ENCODE measurements at regions not wholly inside any gene's neighbourhood (a gene's known extent, or its start where the extent isn't known, plus 50 kb on each side); places are given as distances from the start of the nearest gene placed in this dataset.
"Not testable (repeated sequence)": the region's sequence is repeated elsewhere in the genome, so short reads cannot be mapped to it uniquely, and the experiment has no call there.

- Mint-ChIP-seq H3K4me1 (no peaks in the 10 kb centered on the region), H3K27me3 (no peaks in the 10 kb centered on the region), H3K9me3 (no peaks in the 10 kb centered on the region), H3K27ac (no peak overlapping the region), H3K4me3 (no peak overlapping the region), H3K36me3 (ENCODE audit: low read depth) (no peaks in the 10 kb centered on the region)
- ChIA-PET POLR2A (no interaction called here), CTCF (no interaction called here)
- DNase-seq = no peak
These were observed 179.4 kb upstream of the IGFBP3 start for GRCh38 chr7:46100521-46100920.

GRCh38 chr7:46099076-46099475, 178.0 kb upstream of the IGFBP3 start:
- H3K4me1 Mint-ChIP-seq = no peaks in the 10 kb centered on the region
- POLR2A ChIA-PET = no interaction called here
- CTCF ChIA-PET = no interaction called here
- no peak overlapping the region for H3K4me3 Mint-ChIP-seq
- H3K27ac Mint-ChIP-seq = no peak overlapping the region
- H3K27me3 Mint-ChIP-seq = no peaks in the 10 kb centered on the region
- DNase-seq = no peak
- no peaks in the 10 kb centered on the region for H3K9me3 Mint-ChIP-seq
- H3K36me3 Mint-ChIP-seq (ENCODE audit: low read depth) = no peaks in the 10 kb centered on the region

- Mint-ChIP-seq H3K4me3 (no peak overlapping the region), H3K9me3 (peaks cover 6% of the 10 kb centered on the region), H3K36me3 (ENCODE audit: low read depth) (no peaks in the 10 kb centered on the region), H3K27ac (no peak overlapping the region), H3K4me1 (no peaks in the 10 kb centered on the region), H3K27me3 (no peaks in the 10 kb centered on the region)
- DNase-seq = no peak
- ChIA-PET CTCF (no interaction called here), POLR2A (no interaction called here)
These were observed 170.0 kb upstream of the IGFBP3 start for GRCh38 chr7:46091071-46091470.

GRCh38 chr7:46089281-46089680, 168.2 kb upstream of the IGFBP3 start:
- DNase-seq = no peak
- CTCF ChIA-PET = no interaction called here
- POLR2A ChIA-PET = no interaction called here
- Mint-ChIP-seq H3K27me3 (no peaks in the 10 kb centered on the region), H3K4me1 (no peaks in the 10 kb centered on the region), H3K27ac (no peak overlapping the region), H3K9me3 (peaks cover 6% of the 10 kb centered on the region), H3K4me3 (no peak overlapping the region), H3K36me3 (ENCODE audit: low read depth) (no peaks in the 10 kb centered on the region)

DNA sequence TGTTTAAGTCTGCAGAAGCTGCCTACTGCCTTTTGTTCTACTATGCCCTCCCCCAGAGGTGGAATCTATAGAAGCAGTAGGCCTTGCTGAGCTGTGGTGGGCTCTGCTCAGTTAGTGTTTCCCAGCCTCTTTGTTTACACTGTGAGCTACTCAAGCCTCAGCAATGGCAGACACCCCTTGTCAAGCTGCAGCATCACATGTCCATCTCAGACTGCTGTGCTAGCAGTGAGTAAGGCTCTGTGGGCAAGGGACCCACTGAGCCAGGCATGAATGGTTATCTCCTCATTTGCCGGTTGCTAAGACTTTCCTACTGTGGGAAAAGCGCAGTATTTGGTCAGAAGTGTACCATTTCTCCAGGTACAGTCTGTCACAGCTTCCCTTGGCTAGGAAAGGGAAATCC, 167.4 kb upstream of the IGFBP3 start:
- H3K9me3 Mint-ChIP-seq; H3K36me3 Mint-ChIP-seq (ENCODE audit: low read depth); H3K27me3 Mint-ChIP-seq; POLR2A ChIA-PET; H3K4me3 Mint-ChIP-seq; H3K4me1 Mint-ChIP-seq; H3K27ac Mint-ChIP-seq; CTCF ChIA-PET; DNase-seq: not testable (repeated sequence)

- ChIA-PET POLR2A (no interaction called here), CTCF (no interaction called here)
- no peak overlapping the region for H3K27ac Mint-ChIP-seq
- H3K4me3 Mint-ChIP-seq = no peak overlapping the region
- H3K27me3 Mint-ChIP-seq = peaks cover 2% of the 10 kb centered on the region
- DNase-seq = no peak
- H3K4me1 Mint-ChIP-seq = no peaks in the 10 kb centered on the region
- no peaks in the 10 kb centered on the region for H3K9me3 Mint-ChIP-seq
- no peaks in the 10 kb centered on the region for H3K36me3 Mint-ChIP-seq (ENCODE audit: low read depth)
These were observed 159.6 kb upstream of the IGFBP3 start for GRCh38 chr7:46080595-46081159.

- Mint-ChIP-seq H3K27ac (no peak overlapping the region), H3K36me3 (ENCODE audit: low read depth) (no peaks in the 10 kb centered on the region), H3K27me3 (peaks cover 2% of the 10 kb centered on the region), H3K4me3 (no peak overlapping the region), H3K4me1 (no peaks in the 10 kb centered on the region), H3K9me3 (no peaks in the 10 kb centered on the region)
- DNase-seq = no peak
- POLR2A ChIA-PET = no interaction called here
- CTCF ChIA-PET = no interaction called here
These were observed 158.3 kb upstream of the IGFBP3 start for GRCh38 chr7:46079421-46079820.

DNA sequence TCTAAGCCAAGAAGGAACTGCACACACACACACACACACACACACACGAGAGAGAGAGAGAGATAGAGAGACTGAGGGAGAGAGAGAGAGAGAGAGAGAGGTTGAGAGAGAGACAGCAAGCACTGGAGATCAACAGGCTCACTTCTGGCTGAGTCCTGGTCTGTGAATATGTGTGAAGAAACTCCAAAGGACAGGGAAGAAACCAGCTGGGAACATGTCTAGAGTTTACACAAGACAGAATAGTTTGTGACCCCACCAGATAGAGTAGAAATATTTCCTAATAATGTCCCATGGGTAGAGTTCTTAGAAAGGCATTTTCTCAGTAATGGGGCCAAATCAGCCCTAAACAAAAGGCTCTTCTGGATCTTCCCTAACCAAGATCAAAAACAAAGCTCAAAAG, 155.5 kb upstream of the IGFBP3 start:
- no peaks in the 10 kb centered on the region for H3K27me3 Mint-ChIP-seq
- ChIA-PET CTCF (no interaction called here), POLR2A (no interaction called here)

DNA sequence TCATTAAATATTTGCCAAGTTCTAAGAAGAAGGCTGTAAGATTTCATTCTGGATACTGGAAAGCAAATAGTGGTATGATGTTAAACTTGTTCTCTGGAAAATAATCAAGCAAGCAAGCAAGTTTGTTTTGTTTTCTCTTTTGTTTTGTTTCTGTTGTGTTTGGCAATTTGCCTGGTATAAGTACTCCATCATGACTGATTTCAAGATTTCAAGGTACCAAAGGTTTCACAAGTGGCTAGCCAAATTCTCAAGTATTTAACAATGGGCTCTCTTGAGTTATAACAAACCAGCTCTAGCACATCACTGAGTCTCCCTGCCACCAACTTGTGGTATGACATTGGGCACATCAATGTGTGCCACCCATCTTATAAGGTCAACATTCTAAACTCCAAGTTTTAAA, 151.7 kb upstream of the IGFBP3 start:
- Mint-ChIP-seq H3K36me3 (ENCODE audit: low read depth) (no peaks in the 10 kb centered on the region), H3K27me3 (no peaks in the 10 kb centered on the region), H3K9me3 (no peaks in the 10 kb centered on the region), H3K4me1 (no peaks in the 10 kb centered on the region), H3K4me3 (no peak overlapping the region), H3K27ac (no peak overlapping the region)
- POLR2A ChIA-PET = no interaction called here
- DNase-seq = no peak
- CTCF ChIA-PET = no interaction called here

More for the DNA sequence above, 155.5 kb upstream of the IGFBP3 start:
- H3K27ac Mint-ChIP-seq = no peak overlapping the region
- H3K4me3 Mint-ChIP-seq = no peak overlapping the region
- no peaks in the 10 kb centered on the region for H3K9me3 Mint-ChIP-seq
- no peaks in the 10 kb centered on the region for H3K36me3 Mint-ChIP-seq (ENCODE audit: low read depth)
- DNase-seq = no peak
- H3K4me1 Mint-ChIP-seq = no peaks in the 10 kb centered on the region

DNA sequence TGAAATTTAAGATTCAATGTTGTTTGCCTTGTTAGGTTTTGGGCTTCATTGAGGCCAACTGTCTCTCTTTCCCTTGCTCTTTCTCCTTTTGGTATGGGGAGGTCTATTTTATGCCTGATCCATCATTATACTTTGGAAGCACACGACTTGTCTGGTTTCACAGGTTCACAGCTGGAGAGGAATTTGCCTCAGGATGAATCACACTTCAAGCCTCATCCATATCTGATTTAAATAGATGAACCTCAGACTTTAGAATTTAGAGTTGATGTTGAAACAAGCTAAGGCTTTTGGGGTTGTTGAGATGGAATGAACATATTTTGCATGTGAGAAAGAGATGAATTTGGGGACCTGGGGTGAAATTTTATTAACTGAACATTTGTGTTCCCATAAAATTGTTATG, 150.5 kb upstream of the IGFBP3 start:
- Mint-ChIP-seq H3K4me1 (no peaks in the 10 kb centered on the region), H3K27ac (no peak overlapping the region), H3K9me3 (no peaks in the 10 kb centered on the region), H3K4me3 (no peak overlapping the region), H3K36me3 (ENCODE audit: low read depth) (no peaks in the 10 kb centered on the region), H3K27me3 (no peaks in the 10 kb centered on the region)
- CTCF ChIA-PET = interaction anchor here (0.8 kb wide), 1 partner anchor 18 kb away, joined by 3 read pairs; no protein-coding TSS in a partner anchor
- no peak for DNase-seq
- POLR2A ChIA-PET = no interaction called here

- Mint-ChIP-seq H3K4me1 (no peaks in the 10 kb centered on the region), H3K4me3 (no peak overlapping the region), H3K27me3 (no peaks in the 10 kb centered on the region), H3K27ac (no peak overlapping the region), H3K9me3 (no peaks in the 10 kb centered on the region), H3K36me3 (ENCODE audit: low read depth) (no peaks in the 10 kb centered on the region)
- no peak for DNase-seq
- CTCF ChIA-PET = interaction anchor here (0.8 kb wide), 1 partner anchor 17 kb away, joined by 3 read pairs; no protein-coding TSS in a partner anchor
- POLR2A ChIA-PET = no interaction called here
These were observed 150.0 kb upstream of the IGFBP3 start for GRCh38 chr7:46071076-46071475.

GRCh38 chr7:46068159-46068558, 147.1 kb upstream of the IGFBP3 start:
- ChIA-PET CTCF (no interaction called here), POLR2A (no interaction called here)
- Mint-ChIP-seq H3K27me3 (no peaks in the 10 kb centered on the region), H3K36me3 (ENCODE audit: low read depth) (no peaks in the 10 kb centered on the region), H3K27ac (no peak overlapping the region), H3K4me3 (no peak overlapping the region), H3K4me1 (no peaks in the 10 kb centered on the region), H3K9me3 (no peaks in the 10 kb centered on the region)
- no peak for DNase-seq

DNA sequence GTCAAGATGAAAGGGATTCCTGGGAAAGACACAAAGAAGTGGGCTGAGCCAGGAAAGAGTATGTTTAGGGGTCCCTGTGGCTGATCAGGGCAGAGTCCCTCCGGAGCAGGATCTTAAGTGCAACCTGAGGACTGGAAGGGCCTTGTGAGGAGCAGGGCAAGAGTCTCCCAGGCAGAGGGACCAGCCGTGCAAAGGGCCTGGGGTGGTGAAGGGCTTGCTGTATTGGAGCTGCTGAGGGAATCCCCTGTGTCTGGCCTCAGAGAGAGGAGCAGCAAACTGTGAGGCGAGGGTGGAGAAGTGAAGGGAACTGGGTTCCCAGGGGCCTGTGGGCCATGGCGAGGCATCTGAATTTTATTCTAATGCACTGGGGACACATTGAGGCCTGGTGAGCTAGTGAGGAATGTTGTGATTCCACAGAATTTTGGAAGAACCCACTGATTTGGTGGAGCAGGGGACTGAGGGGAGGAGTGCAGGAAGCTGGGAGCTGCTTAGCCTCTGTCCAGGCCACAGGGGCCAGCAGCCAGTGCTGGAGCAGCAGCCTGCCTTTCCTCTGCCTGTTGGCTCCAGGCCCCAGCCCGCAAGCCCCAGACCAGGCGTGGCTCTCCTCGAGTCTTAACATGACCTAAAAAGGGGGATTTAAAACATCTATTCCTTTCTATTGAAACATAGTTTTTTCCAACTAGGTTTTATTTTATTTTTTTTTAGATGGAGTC, 138.4 kb upstream of the IGFBP3 start:
- no peaks in the 10 kb centered on the region for H3K4me1 Mint-ChIP-seq
- ChIA-PET CTCF (no interaction called here), POLR2A (no interaction called here)
- H3K27ac Mint-ChIP-seq = no peak overlapping the region
- no peaks in the 10 kb centered on the region for H3K36me3 Mint-ChIP-seq (ENCODE audit: low read depth)
- no peak for DNase-seq
- H3K27me3 Mint-ChIP-seq = no peaks in the 10 kb centered on the region
- H3K4me3 Mint-ChIP-seq = no peak overlapping the region
- H3K9me3 Mint-ChIP-seq = no peaks in the 10 kb centered on the region

GRCh38 chr7:46058086-46058823, 137.2 kb upstream of the IGFBP3 start:
- Mint-ChIP-seq H3K27me3 (no peaks in the 10 kb centered on the region), H3K4me1 (no peaks in the 10 kb centered on the region), H3K4me3 (no peak overlapping the region), H3K36me3 (ENCODE audit: low read depth) (no peaks in the 10 kb centered on the region), H3K27ac (no peak overlapping the region), H3K9me3 (no peaks in the 10 kb centered on the region)
- ChIA-PET POLR2A (no interaction called here), CTCF (no interaction called here)
- DNase-seq = no peak

Data from activated CD4-positive, alpha-beta T cell treated with anti-CD3 and anti-CD28 coated beads, Interleukin-2, amount 10 ng/mL, durations not matched to agents 7 days and 5 days (primary cell).